Effector memory CD4-positive, alpha-beta T cell (primary cell): ENCODE measurements at regions not wholly inside any gene's neighbourhood (a gene's known extent, or its start where the extent isn't known, plus 50 kb on each side); places are given as distances from the start of the nearest gene placed in this dataset.
"Not testable (repeated sequence)": the region's sequence is repeated elsewhere in the genome, so short reads cannot be mapped to it uniquely, and the experiment has no call there.

Experiments used
- DNase-seq, 3 donors: peaks; one replicate each; pipeline ENCODE4 v3.0.0-alpha.2; 2020
- H3K27ac ChIP-seq: 2 replicates; pipeline ENCODE4 v1.7.0; 2013; ENCODE audit warnings: mild to moderate bottlenecking, low read length, moderate library complexity; ENCODE audit not compliant: insufficient read depth, poor library complexity, severe bottlenecking
- H3K27me3 ChIP-seq: replicated peaks from 2 replicates; pipeline ENCODE4 v1.7.0; 2013; ENCODE audit warnings: mild to moderate bottlenecking, low read length; ENCODE audit not compliant: insufficient read depth, control insufficient read depth, poor library complexity, severe bottlenecking
- H3K36me3 ChIP-seq: 2 replicates; pipeline ENCODE4 v1.7.0; 2013; ENCODE audit warnings: mild to moderate bottlenecking, low read length, moderate library complexity; ENCODE audit not compliant: control insufficient read depth, insufficient read depth
- H3K4me1 ChIP-seq: 2 replicates; pipeline ENCODE4 v1.7.0; 2013; ENCODE audit warnings: low read length, mild to moderate bottlenecking; ENCODE audit not compliant: control insufficient read depth, insufficient read depth, poor library complexity, severe bottlenecking
- H3K4me3 ChIP-seq: 2 replicates; pipeline ENCODE4 v1.7.0; 2013; ENCODE audit warnings: low read length, low read depth, mild to moderate bottlenecking; ENCODE audit not compliant: insufficient read depth, poor library complexity, severe bottlenecking
- H3K9me3 ChIP-seq: 2 replicates; pipeline ENCODE4 v1.7.0; 2013; ENCODE audit warnings: mild to moderate bottlenecking, low read length, moderate library complexity; ENCODE audit not compliant: control insufficient read depth

DNA sequence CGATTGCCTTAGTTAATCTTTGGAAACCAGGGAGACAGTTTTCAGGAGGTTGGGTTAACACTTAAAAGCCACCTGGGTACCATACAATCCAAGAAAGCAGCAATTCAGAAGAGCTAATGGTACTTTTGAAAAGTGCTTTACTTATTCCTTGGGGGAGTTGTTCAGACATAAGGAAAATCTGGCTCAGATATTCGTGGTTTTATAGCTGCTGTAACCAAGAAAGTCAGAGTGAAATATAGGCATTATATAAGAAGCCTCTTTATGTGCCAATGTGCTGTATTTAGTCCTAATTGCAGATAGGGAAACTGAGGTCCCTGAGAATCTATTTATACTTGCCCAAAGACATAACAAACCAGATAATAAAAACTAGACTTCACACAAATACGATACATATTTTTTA is 387.5 kb downstream of the COG6 start:
- H3K36me3 ChIP-seq, result no peaks in the 10 kb centered on the region
- no peak overlapping the region for H3K27ac ChIP-seq
- H3K4me1 ChIP-seq, result no peaks in the 10 kb centered on the region
- H3K27me3 ChIP-seq, result no peaks in the 10 kb centered on the region
- no peak for DNase-seq
- H3K9me3 ChIP-seq, result no peaks in the 10 kb centered on the region
- H3K4me3 ChIP-seq, result no peak overlapping the region

DNA sequence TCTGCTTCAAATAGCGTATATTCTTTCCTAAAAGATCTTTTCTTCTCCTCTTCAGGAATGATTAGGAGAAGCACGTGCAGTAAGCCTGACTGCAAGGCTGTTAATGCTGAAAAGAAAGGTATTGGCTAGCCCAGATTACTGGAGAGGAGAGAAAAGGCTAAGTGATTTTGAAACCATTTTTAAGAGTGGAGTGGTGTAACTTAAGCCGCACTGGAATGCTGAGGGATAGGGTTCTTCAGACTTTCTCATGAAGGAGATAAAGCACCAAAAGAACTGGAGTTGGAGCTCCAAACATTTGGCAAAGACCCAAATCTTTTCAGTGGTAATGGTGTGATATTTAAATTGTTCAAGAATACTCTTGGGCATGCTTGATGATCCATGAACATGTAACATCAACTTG is 388.3 kb downstream of the COG6 start:
- Histone ChIP-seq H3K27ac (no peak overlapping the region), H3K9me3 (no peaks in the 10 kb centered on the region), H3K4me3 (no peak overlapping the region), H3K4me1 (no peaks in the 10 kb centered on the region), H3K36me3 (no peaks in the 10 kb centered on the region), H3K27me3 (no peaks in the 10 kb centered on the region)
- DNase-seq, result no peak

DNA sequence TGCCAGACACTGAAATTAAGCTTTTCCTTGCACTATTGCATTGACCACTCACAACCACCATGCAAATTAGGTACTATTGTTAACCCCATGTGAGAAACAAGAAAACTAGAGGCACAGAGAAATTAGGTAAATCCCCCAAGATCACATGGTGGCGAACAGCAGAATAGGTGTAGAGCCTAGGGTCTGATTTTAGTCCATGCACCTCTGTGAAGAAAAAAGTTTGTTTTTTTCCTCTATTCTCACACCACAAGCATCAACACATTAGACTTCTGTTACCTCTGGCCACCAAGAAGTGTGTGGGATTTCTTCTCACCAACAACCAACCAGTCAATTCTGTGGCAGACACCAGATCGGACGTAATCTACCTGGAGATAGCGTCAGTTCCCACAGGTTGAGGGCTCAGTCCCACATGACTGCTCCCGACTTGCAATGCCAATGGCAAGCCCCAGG is 391.9 kb downstream of the COG6 start:
- H3K27me3 ChIP-seq, result no peaks in the 10 kb centered on the region
- DNase-seq, result no peak
- H3K27ac ChIP-seq, result no peak overlapping the region
- no peaks in the 10 kb centered on the region for H3K9me3 ChIP-seq
- H3K36me3 ChIP-seq, result no peaks in the 10 kb centered on the region
- no peaks in the 10 kb centered on the region for H3K4me1 ChIP-seq
- H3K4me3 ChIP-seq, result no peak overlapping the region

DNA sequence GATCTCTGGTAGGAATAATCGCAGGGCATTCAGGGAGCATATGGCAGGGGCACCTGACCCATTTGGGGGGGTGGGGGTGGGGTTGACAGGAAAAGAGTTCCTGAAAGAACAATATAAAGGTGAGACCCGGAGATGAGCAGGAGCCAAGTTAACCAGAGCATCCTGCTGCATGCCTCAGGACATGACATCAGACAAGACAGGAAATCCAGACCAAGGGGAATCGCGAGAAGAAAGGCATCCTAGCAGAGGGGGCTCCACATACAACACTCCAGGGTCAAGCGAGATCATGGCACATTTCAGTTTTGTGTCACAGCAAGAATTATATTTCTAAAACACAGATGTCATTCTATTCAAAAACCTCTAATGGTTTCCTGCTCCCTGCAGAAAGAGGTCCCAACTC is 393.1 kb downstream of the COG6 start:
- no peaks in the 10 kb centered on the region for H3K4me1 ChIP-seq
- no peaks in the 10 kb centered on the region for H3K27me3 ChIP-seq
- H3K27ac ChIP-seq, result no peak overlapping the region
- no peaks in the 10 kb centered on the region for H3K36me3 ChIP-seq
- H3K9me3 ChIP-seq, result no peaks in the 10 kb centered on the region
- H3K4me3 ChIP-seq, result no peak overlapping the region
- no peak for DNase-seq

DNA sequence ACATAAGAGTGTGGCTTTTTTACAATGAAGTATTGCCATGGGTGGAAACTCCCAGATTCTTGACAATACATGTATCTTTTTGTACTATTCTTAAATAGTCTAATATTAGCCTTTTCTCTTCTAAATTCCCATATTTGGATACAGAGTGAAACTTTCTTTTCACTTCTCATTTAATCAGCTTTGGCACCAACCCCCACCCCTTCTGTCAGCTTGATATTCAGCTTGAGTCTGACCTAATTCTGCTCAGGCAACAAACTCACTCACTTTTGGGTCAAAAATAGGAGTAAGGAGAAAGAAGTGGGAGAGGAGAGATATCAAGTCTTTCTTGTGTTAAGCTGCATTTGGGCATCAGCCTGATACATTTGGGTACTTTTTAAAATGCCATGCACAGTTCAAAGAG is 397.5 kb downstream of the COG6 start:
- H3K27me3 ChIP-seq, result no peaks in the 10 kb centered on the region
- no peak for DNase-seq
- H3K9me3 ChIP-seq, result no peaks in the 10 kb centered on the region
- H3K36me3 ChIP-seq, result no peaks in the 10 kb centered on the region
- H3K4me3 ChIP-seq, result no peak overlapping the region
- no peak overlapping the region for H3K27ac ChIP-seq
- H3K4me1 ChIP-seq, result no peaks in the 10 kb centered on the region

DNA sequence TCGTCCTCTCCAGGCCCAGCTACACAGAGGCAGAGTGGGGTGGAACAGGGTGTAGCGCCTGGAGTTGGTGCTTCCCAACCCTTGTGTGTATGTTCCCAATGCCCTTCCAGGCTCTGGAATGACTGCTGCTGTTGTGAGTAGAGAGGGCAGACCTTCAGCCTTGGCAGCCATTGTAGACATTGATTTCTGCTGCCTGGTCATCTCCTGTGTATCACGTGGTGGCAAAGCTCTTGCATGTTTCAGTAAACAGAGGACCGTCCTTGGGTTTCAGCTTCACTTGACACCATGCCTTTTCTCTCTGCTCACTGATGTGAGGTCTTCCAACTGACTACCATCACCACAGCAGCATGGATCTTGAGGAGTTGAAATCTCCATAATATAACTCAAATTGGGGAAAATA is 397.9 kb downstream of the COG6 start:
- no peaks in the 10 kb centered on the region for H3K9me3 ChIP-seq
- H3K36me3 ChIP-seq, result no peaks in the 10 kb centered on the region
- H3K4me1 ChIP-seq, result no peaks in the 10 kb centered on the region
- H3K27me3 ChIP-seq, result no peaks in the 10 kb centered on the region
- no peak for DNase-seq
- no peak overlapping the region for H3K4me3 ChIP-seq
- H3K27ac ChIP-seq, result no peak overlapping the region

DNA sequence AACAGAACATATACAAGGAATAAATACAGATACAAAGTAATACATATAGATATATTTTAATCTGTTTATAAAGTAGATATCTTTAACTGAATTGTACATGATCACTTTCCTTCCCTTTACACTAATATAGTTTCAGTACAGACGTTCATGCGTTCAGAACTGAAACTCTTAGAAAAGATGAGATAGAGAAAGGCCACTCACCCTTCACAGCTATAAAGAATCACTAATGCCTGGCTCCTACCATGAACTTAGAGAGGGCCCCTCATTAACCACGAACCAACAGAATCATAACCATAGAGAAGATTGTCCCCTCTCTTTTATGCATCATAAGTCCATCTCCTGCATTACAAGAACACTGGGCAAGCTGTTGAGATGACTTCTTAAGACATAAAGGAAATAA is 399.0 kb downstream of the COG6 start:
- H3K9me3 ChIP-seq, DNase-seq, H3K27ac ChIP-seq: not testable (repeated sequence)

DNA sequence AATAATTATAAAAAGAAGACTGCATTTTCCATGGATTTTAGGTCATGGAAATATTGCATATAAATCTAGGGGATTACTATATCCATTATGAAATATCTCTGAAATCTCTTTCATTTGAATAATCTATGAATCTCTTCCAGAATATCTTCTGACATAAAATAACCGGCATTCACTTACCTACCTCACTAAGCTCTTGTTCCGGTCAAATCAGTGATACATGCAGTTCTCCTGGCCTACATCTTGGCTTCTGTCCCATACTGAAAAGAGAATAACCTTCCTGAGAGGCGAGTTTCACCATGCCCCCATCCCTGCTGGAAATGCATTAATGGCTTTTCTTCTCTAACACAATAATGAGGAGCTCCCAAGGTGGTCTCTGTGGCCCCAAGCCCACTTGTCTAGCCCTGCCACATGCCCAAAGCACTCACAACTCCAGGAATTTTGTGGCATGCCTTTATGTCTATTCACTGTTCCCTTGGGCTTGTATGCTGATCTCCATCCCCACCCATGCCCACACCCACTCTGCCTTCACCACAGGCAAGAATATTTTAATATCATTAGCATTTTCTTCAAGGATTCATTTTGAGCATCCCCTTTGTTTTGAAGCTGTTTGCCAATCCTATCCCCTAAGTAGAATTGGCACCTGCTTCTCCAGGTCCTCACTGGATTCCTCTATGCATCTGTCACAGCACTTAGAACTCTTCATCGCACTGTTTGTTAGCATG is 401.6 kb downstream of the COG6 start:
- H3K4me3 ChIP-seq, result no peak overlapping the region
- H3K36me3 ChIP-seq, result no peaks in the 10 kb centered on the region
- H3K27ac ChIP-seq, result no peak overlapping the region
- no peak for DNase-seq
- no peaks in the 10 kb centered on the region for H3K27me3 ChIP-seq
- no peaks in the 10 kb centered on the region for H3K4me1 ChIP-seq
- no peaks in the 10 kb centered on the region for H3K9me3 ChIP-seq

More for the DNA sequence above, 399.0 kb downstream of the COG6 start:
- H3K36me3 ChIP-seq, H3K27me3 ChIP-seq, H3K4me3 ChIP-seq, H3K4me1 ChIP-seq: not testable (repeated sequence)

DNA sequence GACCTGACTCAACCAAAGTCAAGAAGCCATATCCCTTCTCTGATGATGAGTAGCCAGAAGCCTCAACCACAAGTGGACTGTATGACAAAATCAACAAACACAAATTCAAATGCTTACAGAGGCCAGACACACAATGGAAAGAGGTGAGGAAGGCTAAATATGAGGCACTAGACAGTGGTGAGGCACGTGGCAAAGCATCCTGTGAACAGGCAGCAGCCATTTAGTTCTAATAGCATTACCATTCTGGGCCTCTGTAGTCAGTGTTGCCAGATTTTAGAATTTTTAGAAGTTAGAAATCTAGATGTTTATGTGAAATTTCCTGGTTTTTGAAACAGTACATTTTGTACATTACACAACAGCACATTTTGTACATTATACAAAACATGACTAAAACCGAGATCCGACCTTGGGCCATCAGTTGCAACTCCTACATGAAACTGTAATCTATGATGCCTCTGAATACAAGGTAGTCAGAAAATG is 403.3 kb downstream of the COG6 start:
- no peaks in the 10 kb centered on the region for H3K9me3 ChIP-seq
- H3K36me3 ChIP-seq, result no peaks in the 10 kb centered on the region
- no peak overlapping the region for H3K27ac ChIP-seq
- H3K4me3 ChIP-seq, result no peak overlapping the region
- no peak for DNase-seq
- no peaks in the 10 kb centered on the region for H3K27me3 ChIP-seq
- no peaks in the 10 kb centered on the region for H3K4me1 ChIP-seq

DNA sequence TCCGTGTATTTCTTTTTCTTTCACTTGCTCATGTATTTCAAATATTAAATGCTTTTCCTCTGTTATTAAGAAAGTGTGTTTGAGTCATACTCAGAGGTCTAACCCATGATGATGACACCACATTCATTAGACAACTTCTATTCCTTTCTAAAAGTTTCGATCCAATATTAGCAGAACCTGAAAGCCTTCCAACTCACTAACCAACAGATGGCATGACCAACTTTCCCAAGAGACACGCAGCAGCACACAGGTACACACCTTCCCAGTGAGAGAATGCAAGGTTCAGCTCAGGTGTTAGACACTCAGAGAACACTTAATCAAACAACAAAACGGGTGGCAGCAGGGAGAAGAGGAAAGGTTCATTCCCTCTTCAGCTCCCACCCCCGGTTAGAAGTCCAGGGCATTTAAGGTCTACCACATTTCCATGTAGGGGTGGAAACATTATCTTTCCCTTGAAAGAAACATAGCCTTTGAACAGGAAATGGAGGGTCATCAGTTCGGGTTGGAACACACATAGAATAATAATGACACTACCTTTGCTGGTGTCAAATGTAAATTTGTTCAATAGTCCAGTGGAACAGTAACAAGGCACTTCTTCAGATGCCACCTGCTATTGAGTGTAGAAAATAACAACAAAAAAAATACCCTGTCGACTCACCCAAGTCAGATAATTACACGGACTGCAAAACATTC is 404.2 kb downstream of the COG6 start:
- H3K27me3 ChIP-seq, result no peaks in the 10 kb centered on the region
- no peaks in the 10 kb centered on the region for H3K4me1 ChIP-seq
- H3K27ac ChIP-seq, result no peak overlapping the region
- H3K4me3 ChIP-seq, result no peak overlapping the region
- H3K36me3 ChIP-seq, result no peaks in the 10 kb centered on the region
- H3K9me3 ChIP-seq, result no peaks in the 10 kb centered on the region
- no peak for DNase-seq
